ENCODE measurements at regions not wholly inside any gene's neighbourhood (a gene's known extent, or its start where the extent isn't known, plus 50 kb on each side); places are given as distances from the start of the nearest gene placed in this dataset.

DNA sequence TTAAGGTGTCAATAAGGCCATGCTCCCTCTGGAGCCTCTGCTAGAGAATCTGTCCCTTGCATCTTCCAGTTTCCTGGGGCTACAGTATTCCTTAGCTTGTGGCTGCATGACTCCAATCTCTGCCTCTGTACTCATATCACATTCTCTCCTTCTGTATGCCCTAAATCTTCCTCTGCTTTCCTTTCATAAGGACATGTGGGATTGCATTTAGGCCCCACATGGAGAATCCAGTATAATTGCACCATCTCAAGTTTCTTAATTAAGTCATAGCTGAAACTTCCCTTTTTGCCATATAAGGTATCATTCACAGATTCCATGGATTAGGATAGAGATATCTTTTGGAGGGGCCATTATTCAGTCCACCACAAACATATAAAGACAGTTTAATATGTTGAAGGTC lies 409.8 kb upstream of the TMCO5A start:
- TF ChIP-seq, protein P1, sequence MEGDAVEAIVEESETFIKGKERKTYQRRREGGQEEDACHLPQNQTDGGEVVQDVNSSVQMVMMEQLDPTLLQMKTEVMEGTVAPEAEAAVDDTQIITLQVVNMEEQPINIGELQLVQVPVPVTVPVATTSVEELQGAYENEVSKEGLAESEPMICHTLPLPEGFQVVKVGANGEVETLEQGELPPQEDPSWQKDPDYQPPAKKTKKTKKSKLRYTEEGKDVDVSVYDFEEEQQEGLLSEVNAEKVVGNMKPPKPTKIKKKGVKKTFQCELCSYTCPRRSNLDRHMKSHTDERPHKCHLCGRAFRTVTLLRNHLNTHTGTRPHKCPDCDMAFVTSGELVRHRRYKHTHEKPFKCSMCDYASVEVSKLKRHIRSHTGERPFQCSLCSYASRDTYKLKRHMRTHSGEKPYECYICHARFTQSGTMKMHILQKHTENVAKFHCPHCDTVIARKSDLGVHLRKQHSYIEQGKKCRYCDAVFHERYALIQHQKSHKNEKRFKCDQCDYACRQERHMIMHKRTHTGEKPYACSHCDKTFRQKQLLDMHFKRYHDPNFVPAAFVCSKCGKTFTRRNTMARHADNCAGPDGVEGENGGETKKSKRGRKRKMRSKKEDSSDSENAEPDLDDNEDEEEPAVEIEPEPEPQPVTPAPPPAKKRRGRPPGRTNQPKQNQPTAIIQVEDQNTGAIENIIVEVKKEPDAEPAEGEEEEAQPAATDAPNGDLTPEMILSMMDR (IDR thresholded peaks at IDR 0.05; ENCODE audit: insufficient read depth, low read length) = no peak
- no peak for TF ChIP-seq SPI1 (IDR thresholded peaks at IDR 0.05; ENCODE audit: borderline replicate concordance, low read depth)
- TF ChIP-seq POLR2AphosphoS5 (IDR thresholded peaks at IDR 0.05; ENCODE audit: low read depth) = no peak
- TF ChIP-seq, protein P2, sequence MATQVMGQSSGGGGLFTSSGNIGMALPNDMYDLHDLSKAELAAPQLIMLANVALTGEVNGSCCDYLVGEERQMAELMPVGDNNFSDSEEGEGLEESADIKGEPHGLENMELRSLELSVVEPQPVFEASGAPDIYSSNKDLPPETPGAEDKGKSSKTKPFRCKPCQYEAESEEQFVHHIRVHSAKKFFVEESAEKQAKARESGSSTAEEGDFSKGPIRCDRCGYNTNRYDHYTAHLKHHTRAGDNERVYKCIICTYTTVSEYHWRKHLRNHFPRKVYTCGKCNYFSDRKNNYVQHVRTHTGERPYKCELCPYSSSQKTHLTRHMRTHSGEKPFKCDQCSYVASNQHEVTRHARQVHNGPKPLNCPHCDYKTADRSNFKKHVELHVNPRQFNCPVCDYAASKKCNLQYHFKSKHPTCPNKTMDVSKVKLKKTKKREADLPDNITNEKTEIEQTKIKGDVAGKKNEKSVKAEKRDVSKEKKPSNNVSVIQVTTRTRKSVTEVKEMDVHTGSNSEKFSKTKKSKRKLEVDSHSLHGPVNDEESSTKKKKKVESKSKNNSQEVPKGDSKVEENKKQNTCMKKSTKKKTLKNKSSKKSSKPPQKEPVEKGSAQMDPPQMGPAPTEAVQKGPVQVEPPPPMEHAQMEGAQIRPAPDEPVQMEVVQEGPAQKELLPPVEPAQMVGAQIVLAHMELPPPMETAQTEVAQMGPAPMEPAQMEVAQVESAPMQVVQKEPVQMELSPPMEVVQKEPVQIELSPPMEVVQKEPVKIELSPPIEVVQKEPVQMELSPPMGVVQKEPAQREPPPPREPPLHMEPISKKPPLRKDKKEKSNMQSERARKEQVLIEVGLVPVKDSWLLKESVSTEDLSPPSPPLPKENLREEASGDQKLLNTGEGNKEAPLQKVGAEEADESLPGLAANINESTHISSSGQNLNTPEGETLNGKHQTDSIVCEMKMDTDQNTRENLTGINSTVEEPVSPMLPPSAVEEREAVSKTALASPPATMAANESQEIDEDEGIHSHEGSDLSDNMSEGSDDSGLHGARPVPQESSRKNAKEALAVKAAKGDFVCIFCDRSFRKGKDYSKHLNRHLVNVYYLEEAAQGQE (IDR thresholded peaks at IDR 0.05; ENCODE audit: insufficient replicate concordance, low read depth) = no peak
- no peak for TF ChIP-seq GABPA (IDR thresholded peaks at IDR 0.05; ENCODE audit: low read depth)

DNA sequence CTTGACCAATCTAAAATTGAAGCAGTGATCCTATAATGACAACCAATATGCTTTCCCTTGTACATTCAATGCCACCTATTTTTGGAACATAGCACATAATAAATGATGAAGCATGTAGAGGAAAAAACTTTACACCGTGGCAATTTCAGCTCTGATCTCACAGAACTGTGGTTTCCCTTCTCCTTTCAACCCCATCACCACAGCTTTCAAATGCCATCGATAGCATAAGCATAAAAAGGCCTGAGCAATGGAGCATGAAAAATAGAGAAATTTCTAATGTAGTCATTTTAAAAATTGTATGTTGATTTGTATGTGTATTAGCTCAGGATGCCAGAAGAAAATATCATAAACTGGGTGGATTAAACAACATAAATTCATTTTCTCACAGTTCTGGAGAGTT lies 406.0 kb upstream of the TMCO5A start:
- no peak for DNase-seq (ENCODE audit: low read depth in 1 of 2, low spot score in 1 of 2)
- no peak for TF ChIP-seq POLR2AphosphoS5 (IDR thresholded peaks at IDR 0.05; ENCODE audit: low read depth)
- TF ChIP-seq, protein P2 (IDR thresholded peaks at IDR 0.05; ENCODE audit: insufficient replicate concordance, low read depth) = no peak
- TF ChIP-seq, protein P1 (IDR thresholded peaks at IDR 0.05; ENCODE audit: insufficient read depth, low read length) = no peak
- TF ChIP-seq SPI1 (IDR thresholded peaks at IDR 0.05; ENCODE audit: borderline replicate concordance, low read depth) = no peak
- TF ChIP-seq GABPA (IDR thresholded peaks at IDR 0.05; ENCODE audit: low read depth) = no peak
- no peak overlapping the region for H3K27ac ChIP-seq (replicated peaks)

More for the DNA sequence above, 409.8 kb upstream of the TMCO5A start:
- DNase-seq (ENCODE audit: low read depth in 1 of 2, low spot score in 1 of 2) = no peak
- Histone ChIP-seq H3K27ac (replicated peaks) (no peak overlapping the region), H3K27me3 (ENCODE audit: insufficient read depth, poor library complexity, severe bottlenecking) (no peaks in the 10 kb centered on the region), H3K4me3 (replicated peaks; ENCODE audit: insufficient read depth, low read length) (no peak overlapping the region)

DNA sequence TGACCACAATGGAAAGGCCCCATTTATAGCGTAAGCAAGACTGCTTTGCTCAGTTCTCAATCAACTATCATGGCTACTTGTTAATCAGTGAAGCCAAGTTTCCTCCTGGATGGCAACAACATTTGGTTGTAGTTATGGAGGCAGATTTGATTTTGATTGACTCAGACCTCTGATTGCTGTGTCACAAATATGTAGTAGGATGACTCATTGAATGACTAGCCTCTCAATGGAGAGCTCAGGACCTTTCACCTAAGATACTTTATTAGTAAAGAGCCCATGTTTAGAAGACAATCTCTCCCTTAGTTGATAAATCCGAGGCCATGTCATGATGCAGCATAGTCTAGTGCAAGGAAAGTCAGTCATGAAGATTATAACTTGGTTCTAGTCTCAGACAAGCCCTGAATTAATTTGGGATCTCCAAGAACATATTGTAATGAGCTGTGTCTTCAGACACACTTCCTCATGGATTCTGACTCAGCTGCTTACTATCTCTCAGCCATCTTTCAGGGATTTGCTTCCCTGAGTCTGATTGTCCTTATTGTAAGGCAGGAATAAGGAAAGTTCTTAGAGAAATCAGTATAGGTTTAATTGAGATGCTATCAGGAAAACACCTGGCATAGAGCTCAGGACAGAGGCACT lies 397.4 kb upstream of the TMCO5A start:
- Histone ChIP-seq H3K27ac (replicated peaks) (no peak overlapping the region), H3K27me3 (ENCODE audit: insufficient read depth, poor library complexity, severe bottlenecking) (no peaks in the 10 kb centered on the region), H3K4me3 (replicated peaks; ENCODE audit: insufficient read depth, low read length) (no peak overlapping the region)
- DNase-seq (ENCODE audit: low read depth in 1 of 2, low spot score in 1 of 2) = no peak
- TF ChIP-seq SPI1 (IDR thresholded peaks at IDR 0.05; ENCODE audit: borderline replicate concordance, low read depth) (no peak), POLR2AphosphoS5 (IDR thresholded peaks at IDR 0.05; ENCODE audit: low read depth) (no peak), GABPA (IDR thresholded peaks at IDR 0.05; ENCODE audit: low read depth) (no peak)
- TF ChIP-seq, protein P2 (IDR thresholded peaks at IDR 0.05; ENCODE audit: insufficient replicate concordance, low read depth) = no peak
- TF ChIP-seq, protein P1 (IDR thresholded peaks at IDR 0.05; ENCODE audit: insufficient read depth, low read length) = no peak

More for the DNA sequence above, 406.0 kb upstream of the TMCO5A start:
- no peaks in the 10 kb centered on the region for H3K27me3 ChIP-seq (ENCODE audit: insufficient read depth, poor library complexity, severe bottlenecking)
- H3K4me3 ChIP-seq (replicated peaks; ENCODE audit: insufficient read depth, low read length) = no peak overlapping the region

All from HL-60 (cell line).